Stimulated activated CD4-positive, alpha-beta T cell treated with anti-CD3 and anti-CD28 coated beads, Interleukin-4, amount 100 ng/mL, for 48 hours (primary cell): ENCODE measurements at regions not wholly inside any gene's neighbourhood (a gene's known extent, or its start where the extent isn't known, plus 50 kb on each side); places are given as distances from the start of the nearest gene placed in this dataset.
"Not testable (repeated sequence)": the region's sequence is repeated elsewhere in the genome, so short reads cannot be mapped to it uniquely, and the experiment has no call there.

Experiments used
- DNase-seq, 2 donors: peaks; one replicate each; pipeline ENCODE4 v3.0.0-alpha.2; 2020; ENCODE audit warnings: low read depth in 2 of 2

DNA sequence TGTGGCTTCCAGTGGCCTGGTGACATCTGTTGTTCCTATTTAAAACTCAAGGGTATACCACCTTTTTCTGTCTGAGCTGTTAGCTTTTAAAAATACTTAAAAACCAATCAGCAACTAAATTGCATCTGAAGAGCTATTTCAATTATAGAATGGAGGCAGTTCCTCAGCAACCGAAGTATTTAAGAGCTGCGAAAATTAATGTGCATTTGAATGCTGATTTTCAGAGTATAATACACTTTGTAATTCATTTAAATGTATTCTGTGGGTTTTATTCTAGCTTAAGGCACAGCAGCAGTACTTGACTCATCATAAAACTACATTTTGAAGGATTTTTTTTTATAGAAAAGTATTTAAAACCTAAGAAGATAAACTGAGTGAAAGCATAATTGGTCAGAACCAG lies 404.9 kb upstream of the PRKCQ start:
- DNase-seq: no peak

DNA sequence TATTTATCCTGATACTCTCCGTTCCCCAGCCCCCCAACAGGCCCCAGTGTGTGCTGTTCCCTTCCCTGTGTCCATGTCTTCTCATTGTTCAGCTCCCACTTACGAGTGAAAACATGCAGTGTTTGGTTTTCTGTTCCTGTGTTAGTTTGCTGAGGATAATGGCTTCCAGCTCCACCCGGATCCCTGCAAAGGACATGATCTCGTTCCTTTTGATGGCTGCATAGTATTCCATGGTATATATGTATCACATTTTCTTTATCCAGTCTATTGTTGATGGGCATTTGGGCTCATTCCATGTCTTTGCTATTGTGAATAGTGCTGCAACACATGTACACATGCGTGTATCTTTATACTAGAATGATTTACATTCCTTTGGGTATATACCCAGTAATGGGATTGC lies 403.9 kb upstream of the PRKCQ start:
- DNase-seq: not testable (repeated sequence)

DNA sequence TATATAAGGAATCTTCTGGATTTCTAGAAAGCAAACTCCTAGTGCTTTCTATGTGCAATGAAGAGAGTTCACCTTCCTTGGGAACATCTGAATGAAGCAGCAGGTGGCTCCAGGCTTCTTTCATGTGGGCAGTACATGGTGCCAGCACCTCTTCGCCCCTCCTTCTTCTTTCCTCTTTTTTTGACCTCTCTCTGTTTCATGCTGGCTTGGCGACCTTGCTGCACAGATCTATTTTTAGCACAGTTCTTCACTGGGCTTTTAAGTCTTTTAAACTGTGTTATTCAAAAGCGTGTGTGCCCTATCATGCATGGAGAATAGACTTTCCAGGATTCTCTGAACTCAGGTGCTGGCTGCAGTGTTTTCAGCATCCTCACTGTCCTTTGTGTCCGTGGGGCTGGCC lies 400.3 kb upstream of the PRKCQ start:
- no peak for DNase-seq

DNA sequence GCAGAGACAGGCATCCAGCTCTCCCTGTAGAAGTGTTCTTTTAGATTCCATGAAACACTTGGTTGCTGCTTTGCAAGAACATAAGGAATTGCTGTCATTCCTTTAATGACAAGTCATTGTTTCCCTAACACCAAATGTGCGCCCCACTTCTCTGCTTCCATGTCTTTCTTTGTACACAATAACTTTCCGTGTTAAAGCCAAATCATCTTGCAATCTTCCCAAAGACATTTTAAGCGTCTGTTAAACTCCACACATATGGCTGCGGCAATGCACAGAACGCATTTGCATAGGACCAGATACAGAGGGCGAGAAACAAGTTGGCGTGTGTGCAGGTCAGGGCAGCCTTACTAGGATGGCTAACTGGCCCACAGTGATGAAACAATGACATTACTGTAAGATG lies 399.3 kb upstream of the PRKCQ start:
- no peak for DNase-seq

DNA sequence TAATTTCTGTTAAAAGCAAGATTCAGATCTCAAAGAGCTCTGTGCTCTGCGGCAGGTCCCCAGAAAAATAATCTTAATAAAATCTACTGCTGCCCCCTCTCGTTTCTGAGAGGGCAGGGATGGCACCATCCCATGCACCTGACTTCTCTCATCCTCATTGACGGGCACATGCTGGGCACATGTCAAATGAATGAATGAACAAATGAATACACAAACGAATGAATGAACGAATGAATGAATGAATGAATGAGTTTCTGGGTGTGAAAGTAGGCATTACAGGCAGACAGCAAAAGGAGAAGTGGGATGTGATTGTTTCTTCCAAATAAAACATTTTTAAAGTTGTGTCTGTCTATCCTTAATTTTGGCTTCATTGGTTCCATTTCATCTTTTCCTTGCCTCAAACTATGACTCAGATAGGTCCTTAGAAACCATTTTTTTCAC lies 398.1 kb upstream of the PRKCQ start:
- no peak for DNase-seq

DNA sequence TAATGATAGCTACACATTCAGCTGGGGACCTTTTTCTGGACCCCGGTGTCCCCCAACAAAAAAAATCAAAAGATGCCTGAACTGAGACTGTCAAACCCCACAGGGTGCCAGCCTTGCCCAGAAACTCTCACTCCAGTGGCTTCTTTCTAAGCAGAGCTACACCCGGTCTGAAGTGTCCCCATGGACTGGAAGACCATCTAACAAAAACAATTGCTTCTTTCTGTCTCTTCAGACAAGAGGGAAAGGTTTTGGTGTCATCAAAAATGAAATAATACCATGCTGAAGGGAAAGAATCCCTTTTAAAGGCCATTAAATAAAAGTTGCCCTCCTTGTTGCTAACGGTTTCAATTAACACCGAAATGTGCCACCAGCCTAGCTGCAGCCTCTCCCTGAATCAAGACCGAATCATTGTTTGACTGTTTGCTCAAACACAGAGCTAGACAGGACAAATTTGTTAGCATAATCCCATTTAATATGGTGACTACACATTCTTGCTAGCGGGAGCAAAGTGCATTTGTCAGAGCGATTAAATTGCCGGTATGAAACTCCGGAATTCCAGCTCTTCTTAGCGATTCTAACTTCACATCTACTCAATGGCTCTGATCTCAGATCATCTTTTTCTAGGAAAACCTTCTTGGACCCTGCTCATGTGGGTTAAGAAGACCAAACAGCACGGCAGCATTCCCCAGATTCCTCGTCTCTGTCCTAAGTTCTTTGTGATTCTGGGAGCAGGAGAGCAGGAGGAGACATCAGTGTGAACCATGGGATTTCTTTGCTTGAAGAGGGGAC lies 397.5 kb upstream of the PRKCQ start:
- DNase-seq: no peak

DNA sequence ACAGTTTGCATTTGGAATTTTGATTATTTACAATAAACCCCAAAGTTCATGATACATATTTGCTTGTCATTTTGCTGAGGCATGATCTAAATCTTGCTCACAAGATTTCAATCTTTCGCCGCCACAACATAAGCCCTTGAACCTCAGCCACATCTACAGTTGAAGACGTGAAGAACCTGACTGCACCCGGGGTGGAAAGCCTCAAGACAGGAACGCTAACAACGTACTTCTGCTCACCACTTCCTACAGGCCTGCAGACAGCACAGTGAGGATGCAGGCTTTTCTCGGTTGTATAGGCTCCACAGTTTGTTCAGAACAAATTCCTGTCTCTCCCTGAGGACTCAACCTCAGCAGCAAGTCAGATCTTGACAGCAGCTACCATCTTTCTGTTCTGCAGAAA lies 393.8 kb upstream of the PRKCQ start:
- no peak for DNase-seq

DNA sequence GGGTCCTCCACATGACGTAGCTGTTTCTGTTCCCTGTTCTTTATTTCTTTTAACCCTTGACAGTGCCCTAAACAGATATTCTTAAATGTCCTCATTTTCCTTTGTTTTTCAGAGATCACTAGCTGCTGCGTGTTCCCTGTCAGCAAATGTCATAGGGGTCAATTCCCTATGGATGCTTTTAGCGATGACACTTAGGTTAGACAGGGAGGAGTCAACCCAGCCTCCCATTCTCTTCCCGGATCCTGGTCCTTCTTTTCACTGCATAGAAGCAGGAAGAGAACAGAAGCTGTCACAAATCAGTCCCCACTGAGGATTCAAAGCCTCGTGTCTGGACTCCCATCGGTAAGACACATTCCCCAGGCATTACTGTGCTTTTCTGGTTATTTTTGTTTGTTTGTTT lies 392.1 kb upstream of the PRKCQ start:
- DNase-seq: no peak

DNA sequence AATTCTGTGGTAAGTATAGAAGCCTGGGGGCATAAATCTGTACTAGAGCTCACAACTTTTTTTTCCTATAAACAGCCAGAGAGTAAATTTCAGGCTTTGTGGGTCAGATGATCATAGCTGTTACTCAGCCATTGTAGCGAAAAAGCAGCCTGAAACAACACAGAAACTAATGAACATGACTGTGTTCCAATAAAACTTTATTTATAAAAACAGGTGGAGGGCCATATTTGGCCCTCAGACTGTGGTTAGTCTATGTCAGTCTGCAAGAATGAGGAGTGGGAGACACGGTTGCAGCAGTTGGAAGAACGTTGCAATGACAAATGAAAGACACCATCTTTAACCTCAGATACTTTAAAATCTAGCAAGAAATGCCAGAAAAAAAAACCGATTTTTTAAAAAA lies 389.6 kb upstream of the PRKCQ start:
- no peak for DNase-seq

DNA sequence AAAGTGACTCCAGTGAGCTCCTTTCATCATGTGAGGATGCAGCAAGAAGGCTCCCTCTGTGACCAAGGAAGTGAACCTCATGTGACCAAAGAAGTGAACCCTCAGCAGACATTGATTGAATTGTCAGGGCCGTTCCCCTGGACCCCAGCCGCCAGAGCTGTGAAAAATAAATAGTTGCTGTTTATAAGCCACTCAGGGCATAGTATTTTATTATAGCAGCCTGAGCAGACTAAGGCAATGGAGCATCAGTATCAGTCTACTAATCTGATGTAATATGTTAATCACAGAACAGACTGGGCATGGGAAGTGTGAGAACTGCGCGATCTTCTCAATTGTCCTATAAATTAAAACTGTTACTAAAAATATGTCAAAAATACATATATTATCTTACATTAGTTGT lies 384.5 kb upstream of the PRKCQ start:
- no peak for DNase-seq

DNA sequence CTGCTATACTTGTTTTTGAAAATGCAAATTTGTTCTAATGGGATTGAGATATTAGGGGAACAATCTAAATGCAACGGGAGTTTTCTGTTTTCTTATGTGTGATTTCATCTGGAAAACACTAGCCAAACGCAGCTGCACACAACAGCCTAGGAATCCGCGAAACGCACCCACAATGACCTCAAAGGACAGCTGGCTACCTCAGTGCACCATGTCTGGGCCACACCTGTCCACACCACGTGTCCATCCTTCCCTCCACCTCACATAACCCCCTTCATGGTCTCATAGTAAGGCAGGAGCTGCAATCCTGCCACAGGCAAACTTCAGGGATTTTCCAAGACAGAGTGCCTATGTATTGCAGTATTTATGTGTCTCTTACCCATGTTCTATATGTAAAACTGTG lies 382.5 kb upstream of the PRKCQ start:
- no peak for DNase-seq

DNA sequence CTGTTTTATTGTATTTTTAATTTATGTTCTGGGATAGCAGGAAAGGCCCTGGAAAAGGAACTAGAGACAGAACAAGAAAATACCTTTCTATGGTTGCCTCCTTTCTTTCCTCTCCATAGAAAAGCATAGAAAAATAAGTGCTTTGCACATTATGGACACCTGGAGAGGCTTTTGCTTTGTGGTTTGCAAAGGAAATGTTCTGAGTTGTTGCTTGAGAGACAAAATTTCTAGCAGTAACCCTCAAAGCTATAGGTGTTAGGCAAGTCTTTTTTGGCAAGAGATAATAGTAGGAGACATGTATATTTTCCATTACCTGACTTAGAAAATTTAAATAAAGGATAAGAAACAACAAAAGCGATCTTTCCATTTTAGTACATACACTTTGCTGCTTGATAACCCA lies 378.6 kb upstream of the PRKCQ start:
- DNase-seq: no peak

DNA sequence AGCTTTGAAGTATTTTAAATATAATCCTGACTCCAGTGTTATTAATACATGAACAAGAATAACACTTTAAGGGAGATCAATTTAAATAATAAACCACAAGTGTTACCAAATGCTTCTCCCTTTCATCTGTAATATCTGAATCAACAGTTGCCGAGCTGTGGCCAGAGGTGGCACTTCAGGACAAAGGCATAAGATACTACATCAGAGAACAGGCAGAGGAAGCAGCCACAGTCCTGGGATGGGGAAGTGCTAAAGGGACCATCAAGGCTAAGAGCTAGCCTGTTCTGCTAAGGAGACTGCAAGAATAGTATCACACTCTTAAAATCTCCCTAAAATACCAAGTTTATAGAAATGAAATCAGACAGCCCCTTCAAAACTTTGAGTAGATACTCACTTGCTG lies 378.2 kb upstream of the PRKCQ start:
- DNase-seq: no peak

DNA sequence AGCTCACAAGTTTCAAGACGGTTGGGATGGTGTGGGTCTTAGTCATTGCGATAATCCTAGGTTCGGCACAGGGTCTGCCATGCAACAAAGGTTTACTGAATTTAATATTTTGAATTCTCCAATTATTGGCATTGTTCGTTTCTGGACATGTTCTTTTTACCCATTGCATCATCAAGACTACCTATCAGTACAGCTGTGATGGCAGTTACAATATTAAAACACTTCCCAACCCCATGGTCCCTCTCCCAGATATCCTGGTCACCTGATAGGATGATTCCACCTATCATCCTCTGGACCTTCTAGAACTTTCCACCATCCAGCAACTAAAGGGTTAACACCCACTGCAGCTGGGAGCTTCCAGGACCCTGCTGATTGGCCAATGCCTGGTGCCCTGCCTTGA lies 377.8 kb upstream of the PRKCQ start:
- no peak for DNase-seq

DNA sequence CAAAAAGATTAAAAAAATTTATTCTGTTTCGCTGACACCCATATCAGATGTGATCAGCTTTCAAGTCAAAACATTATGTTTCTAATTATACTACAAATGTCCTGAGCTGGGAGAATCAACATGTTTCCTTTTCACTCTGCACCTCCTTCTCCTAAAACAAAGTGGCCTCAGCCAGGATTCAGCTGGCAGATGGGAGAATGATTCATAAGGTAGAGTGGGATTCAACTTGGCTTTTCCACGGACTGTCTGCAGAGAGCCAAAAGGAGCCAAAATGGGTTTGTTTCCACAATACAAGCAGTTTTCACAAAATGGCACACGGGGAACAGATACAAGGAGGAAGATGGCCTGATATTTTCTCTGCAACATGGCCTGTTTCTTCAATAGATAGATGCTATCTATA lies 376.5 kb upstream of the PRKCQ start:
- no peak for DNase-seq

DNA sequence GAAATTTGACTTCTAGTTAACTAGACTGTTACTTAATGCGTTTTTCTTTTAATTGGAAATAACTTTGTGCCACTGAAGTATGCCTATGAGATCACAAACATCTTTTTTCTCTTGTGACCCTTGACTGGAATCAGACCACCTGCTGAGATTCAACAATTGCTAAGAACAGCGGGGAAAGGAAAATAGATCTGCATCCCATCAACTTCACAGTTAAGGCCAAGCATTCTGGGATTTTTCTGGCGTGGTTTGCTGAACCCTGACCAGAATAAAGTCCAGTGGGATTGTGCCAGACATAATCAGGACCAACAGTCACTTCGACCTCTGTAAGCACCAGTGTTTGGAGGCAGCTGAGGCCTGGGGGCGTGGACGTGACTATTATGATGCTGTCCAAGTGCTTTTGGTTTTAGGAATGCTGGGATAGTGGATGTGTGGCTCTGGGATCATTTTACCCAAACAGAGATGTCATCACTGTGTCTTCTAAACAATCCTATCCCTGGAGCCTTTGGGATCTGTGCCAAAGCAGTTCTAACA lies 373.3 kb upstream of the PRKCQ start:
- no peak for DNase-seq

DNA sequence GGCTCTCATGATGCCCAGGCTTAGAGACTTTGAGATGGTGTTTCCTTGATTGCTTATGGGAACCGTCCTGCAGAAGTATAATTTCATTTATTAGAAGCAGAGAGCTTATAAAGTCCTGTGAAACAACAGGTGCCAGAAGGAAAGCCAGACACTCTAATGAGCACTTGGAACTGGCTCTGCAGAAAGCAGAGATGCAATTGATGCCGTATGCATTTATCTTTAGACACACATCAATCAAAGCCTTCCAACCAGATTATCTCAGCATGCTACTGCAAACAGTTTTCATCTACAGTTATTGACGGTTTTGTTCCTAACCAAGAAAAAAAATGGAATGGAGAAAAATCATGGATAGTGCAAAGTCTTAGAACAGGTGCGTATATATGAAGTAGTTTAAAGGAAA lies 371.7 kb upstream of the PRKCQ start:
- DNase-seq: no peak

DNA sequence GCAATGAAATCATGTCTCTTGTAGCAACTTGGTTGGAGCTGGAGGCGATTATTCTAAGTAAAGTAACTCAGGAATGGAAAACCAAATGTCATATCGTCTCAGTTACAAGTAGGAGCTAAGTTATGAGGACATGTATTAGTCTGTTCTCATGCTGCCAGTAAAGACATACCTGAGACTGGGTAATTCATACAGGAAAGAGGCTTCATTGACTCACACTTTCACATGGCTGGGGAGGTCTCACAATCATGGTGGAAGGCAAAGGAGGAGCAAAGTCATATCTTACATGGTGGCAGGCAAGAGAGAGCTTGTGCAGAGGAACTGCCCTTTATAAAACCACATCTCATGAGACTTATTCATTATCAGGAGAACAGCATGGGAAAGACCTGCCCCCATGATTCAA lies 370.1 kb upstream of the PRKCQ start:
- DNase-seq: no peak

DNA sequence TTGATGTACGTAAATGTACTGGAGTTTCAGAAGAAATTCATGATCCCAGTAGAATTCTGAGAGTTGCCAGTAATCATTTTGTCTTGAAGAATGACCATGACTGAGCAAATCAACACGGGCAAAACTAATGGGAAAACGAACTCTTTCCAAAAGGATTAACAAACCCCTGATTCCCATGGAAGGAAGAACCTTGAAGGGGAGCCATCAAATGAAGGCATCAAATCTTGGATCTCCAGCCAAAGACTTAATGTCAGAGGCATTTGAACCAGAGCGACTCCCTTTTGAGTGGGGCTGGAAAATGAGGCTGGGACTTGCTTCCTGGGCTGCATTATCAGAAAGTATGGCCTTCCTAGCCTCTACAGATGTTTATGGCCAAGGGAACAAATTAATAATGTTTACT lies 364.4 kb upstream of the PRKCQ start:
- DNase-seq: no peak

DNA sequence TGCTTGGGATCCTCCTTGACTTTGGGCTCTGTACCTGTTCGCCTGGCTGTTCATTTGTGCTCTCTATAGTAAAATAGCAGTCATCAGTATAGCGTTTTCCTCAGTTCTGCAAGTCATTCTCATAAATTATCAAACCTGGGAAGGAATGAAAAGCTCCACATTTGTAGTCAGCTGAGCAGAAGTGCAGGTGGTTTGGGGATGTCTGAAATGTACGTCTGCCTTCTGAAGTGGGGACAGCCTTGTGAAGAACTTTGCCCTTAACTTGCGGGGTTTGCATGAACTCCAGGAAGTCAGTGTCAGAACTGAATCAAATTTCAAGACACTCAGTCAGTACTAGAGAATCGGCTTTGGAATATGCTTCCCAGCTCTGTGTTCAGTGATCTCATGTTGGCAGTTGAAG lies 358.3 kb upstream of the PRKCQ start:
- DNase-seq: no peak

DNA sequence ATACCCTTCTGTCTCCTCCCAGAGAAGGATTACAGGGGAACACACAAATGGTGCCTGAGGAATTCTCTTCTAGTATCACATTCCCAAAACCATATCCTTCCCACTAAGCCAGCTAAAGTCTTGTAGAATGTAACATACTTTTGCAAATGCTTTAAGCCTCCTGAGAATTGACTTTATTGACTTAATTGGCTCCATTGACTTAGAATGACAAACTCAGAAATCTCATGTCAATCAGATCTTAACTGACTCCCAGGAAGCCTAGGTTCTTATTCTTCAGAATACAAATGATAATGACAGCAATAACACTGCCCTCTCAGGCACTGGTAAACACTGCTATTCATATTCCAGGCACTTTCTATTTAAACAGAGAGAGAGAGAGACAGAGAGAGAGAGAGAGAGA lies 356.9 kb upstream of the PRKCQ start:
- DNase-seq: no peak

DNA sequence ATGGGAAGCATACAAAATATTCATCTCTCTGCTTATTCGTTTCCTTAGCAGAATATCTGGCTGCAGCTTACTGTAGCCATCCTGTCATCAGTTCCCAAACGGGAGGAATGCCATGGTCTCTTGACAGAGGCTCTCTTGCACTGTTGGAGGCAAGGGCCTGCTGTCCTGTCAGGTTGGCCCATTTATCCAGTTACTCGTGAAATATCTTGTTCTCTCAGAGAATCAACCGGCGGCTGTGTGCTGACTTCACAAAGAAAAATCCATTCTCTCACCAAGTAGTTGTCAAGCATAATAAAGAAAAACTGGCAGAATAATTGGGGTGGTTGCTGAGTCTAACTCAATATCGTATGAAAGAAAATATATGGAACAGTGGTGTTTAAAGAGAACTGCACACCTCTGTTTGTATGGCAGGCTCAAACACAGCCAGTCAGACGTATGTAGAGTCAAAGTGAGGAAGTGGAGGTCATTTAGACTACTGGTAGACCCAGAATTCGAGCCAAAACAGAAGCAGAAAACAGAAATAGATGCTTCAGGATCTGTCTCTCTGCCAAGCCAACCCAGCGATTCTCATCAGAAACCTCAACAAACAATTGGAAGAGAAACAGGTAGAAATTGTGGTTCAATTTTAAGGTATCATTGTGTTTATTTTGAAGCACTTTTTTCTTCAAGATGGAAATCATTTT lies 349.2 kb upstream of the PRKCQ start:
- no peak for DNase-seq

DNA sequence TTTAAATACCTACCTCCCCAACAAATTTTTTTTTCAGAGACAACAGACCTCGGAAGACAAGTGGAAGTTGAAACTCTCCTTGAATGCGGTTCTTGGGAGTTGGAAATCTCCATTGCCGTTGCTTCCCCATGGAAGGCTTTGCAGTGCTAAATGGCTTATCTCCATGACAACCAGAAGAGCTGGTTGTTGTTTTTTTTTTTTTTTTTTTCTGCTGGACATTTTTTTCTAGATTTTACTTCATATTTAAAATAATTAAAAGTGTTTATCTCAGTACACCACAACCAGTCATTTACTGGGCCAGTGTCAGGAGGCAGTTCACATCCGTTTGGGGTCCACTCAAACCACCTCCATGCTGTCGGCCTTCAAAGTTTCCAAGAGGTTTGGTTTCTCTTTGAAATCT lies 348.5 kb upstream of the PRKCQ start:
- no peak for DNase-seq
